PFSK-1 (cell line): ENCODE measurements at regions not wholly inside any gene's neighbourhood (a gene's known extent, or its start where the extent isn't known, plus 50 kb on each side); places are given as distances from the start of the nearest gene placed in this dataset.

Experiments used
- FOXP2 ChIP-seq: optimal IDR thresholded peaks from 2 replicates; pipeline ENCODE3; 2011; ENCODE audit warnings: borderline replicate concordance, control low read depth, inconsistent platforms; ENCODE audit not compliant: insufficient read depth; ENCODE audit errors: extremely low read length, extremely low read depth
- POLR2AphosphoS5 ChIP-seq: IDR thresholded peaks from 2 replicates; pipeline ENCODE4 v1.6.1; 2012; ENCODE audit warnings: low read depth, mild to moderate bottlenecking, control low read depth, low read length, moderate library complexity
- REST ChIP-seq, 2 experiments: IDR thresholded peaks; 2 replicates each; pipeline versions ENCODE4 v1.6.1 to v1.8.0; 2011 to 2012; ENCODE audit warnings: low read depth in 2 of 2, low read length in 2 of 2, control low read depth in 1 of 2, inconsistent platforms in 1 of 2, mild to moderate bottlenecking in 1 of 2, moderate library complexity in 1 of 2; ENCODE audit not compliant: insufficient read depth in 1 of 2
- SIN3A ChIP-seq: IDR thresholded peaks from 2 replicates; pipeline ENCODE4 v1.6.1; 2012; ENCODE audit warnings: mild to moderate bottlenecking, low read length, moderate library complexity, borderline replicate concordance; ENCODE audit not compliant: insufficient read depth
- TAF1 ChIP-seq: IDR thresholded peaks from 2 replicates; pipeline ENCODE4 v1.6.1; 2012; ENCODE audit warnings: low read length, control low read depth, borderline replicate concordance; ENCODE audit not compliant: insufficient read depth

- TF ChIP-seq REST (IDR thresholded peaks at IDR 0.05; ENCODE audit: insufficient read depth in 1 of 2, low read depth in 2 of 2, low read length in 2 of 2) (no peak), POLR2AphosphoS5 (no peak), TAF1 (no peak), FOXP2 (no peak), SIN3A (no peak)
These were observed 450.6 kb downstream of the TMEM232 start for GRCh38 chr5:110275878-110276277.

GRCh38 chr5:110288766-110289511 is 437.5 kb downstream of the TMEM232 start:
- TF ChIP-seq TAF1 = no peak
- no peak for TF ChIP-seq SIN3A
- TF ChIP-seq POLR2AphosphoS5 = no peak
- no peak for TF ChIP-seq FOXP2
- TF ChIP-seq REST (IDR thresholded peaks at IDR 0.05; ENCODE audit: insufficient read depth in 1 of 2, low read depth in 2 of 2, low read length in 2 of 2) = no peak

GRCh38 chr5:110289512-110289810 is 437.0 kb downstream of the TMEM232 start:
- TF ChIP-seq SIN3A (no peak), FOXP2 (no peak), POLR2AphosphoS5 (no peak), REST (IDR thresholded peaks at IDR 0.05; ENCODE audit: insufficient read depth in 1 of 2, low read depth in 2 of 2, low read length in 2 of 2) (no peak), TAF1 (no peak)

- no peak for TF ChIP-seq SIN3A
- no peak for TF ChIP-seq POLR2AphosphoS5
- TF ChIP-seq TAF1 = no peak
- TF ChIP-seq FOXP2 = no peak
- TF ChIP-seq REST (IDR thresholded peaks at IDR 0.05; ENCODE audit: insufficient read depth in 1 of 2, low read depth in 2 of 2, low read length in 2 of 2) = no peak
These were observed 435.9 kb downstream of the TMEM232 start for GRCh38 chr5:110290542-110290941.

GRCh38 chr5:110294281-110294680 is 432.2 kb downstream of the TMEM232 start:
- TF ChIP-seq TAF1 = no peak
